PFSK-1 (cell line): ENCODE measurements at regions not wholly inside any gene's neighbourhood (a gene's known extent, or its start where the extent isn't known, plus 50 kb on each side); places are given as distances from the start of the nearest gene placed in this dataset.

Experiments
- FOXP2 ChIP-seq: optimal IDR thresholded peaks from 2 replicates; pipeline ENCODE3; 2011; ENCODE audit warnings: borderline replicate concordance, control low read depth, inconsistent platforms; ENCODE audit not compliant: insufficient read depth; ENCODE audit errors: extremely low read length, extremely low read depth
- TAF1 ChIP-seq: IDR thresholded peaks from 2 replicates; pipeline ENCODE4 v1.6.1; 2012; ENCODE audit warnings: low read length, control low read depth, borderline replicate concordance; ENCODE audit not compliant: insufficient read depth
- TF ChIP-seq, protein P1 (sequence below), 2 experiments: IDR thresholded peaks; 2 replicates each; pipeline versions ENCODE4 v1.6.1 to v1.8.0; 2011 to 2012; ENCODE audit warnings: low read depth in 2 of 2, low read length in 2 of 2, control low read depth in 1 of 2, inconsistent platforms in 1 of 2, mild to moderate bottlenecking in 1 of 2, moderate library complexity in 1 of 2; ENCODE audit not compliant: insufficient read depth in 1 of 2

DNA sequence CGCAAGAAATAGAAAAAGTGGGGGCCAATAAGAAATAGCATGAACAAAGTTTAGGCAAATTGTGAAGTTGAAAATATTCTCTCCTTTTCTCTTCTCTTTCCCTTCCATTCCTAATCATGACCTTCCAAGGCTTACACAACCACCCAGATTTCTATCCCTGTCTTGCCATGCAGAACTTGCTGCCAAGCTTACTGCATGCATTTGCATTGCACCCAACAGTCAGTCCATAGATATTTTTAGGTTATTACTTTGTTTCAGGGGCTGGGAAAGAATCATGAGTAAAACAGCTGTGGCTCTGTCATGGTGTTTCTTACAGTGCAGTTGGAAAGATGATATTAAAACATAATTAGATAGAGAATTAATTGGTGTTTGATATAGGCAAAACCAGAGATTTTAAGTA lies 219.4 kb downstream of the PTGER3 start:
- TF ChIP-seq, protein P1, sequence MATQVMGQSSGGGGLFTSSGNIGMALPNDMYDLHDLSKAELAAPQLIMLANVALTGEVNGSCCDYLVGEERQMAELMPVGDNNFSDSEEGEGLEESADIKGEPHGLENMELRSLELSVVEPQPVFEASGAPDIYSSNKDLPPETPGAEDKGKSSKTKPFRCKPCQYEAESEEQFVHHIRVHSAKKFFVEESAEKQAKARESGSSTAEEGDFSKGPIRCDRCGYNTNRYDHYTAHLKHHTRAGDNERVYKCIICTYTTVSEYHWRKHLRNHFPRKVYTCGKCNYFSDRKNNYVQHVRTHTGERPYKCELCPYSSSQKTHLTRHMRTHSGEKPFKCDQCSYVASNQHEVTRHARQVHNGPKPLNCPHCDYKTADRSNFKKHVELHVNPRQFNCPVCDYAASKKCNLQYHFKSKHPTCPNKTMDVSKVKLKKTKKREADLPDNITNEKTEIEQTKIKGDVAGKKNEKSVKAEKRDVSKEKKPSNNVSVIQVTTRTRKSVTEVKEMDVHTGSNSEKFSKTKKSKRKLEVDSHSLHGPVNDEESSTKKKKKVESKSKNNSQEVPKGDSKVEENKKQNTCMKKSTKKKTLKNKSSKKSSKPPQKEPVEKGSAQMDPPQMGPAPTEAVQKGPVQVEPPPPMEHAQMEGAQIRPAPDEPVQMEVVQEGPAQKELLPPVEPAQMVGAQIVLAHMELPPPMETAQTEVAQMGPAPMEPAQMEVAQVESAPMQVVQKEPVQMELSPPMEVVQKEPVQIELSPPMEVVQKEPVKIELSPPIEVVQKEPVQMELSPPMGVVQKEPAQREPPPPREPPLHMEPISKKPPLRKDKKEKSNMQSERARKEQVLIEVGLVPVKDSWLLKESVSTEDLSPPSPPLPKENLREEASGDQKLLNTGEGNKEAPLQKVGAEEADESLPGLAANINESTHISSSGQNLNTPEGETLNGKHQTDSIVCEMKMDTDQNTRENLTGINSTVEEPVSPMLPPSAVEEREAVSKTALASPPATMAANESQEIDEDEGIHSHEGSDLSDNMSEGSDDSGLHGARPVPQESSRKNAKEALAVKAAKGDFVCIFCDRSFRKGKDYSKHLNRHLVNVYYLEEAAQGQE (IDR thresholded peaks at IDR 0.05; ENCODE audit: insufficient read depth in 1 of 2, low read depth in 2 of 2, low read length in 2 of 2): no peak
- no peak for TF ChIP-seq TAF1
- no peak for TF ChIP-seq FOXP2
